Panc1 (cell line): ENCODE measurements at regions not wholly inside any gene's neighbourhood (a gene's known extent, or its start where the extent isn't known, plus 50 kb on each side); places are given as distances from the start of the nearest gene placed in this dataset.

Experiments used
- ATAC-seq: fragments of 200-7000 bp; cut with Tn5 transposase; 2 replicates; pipeline ENCODE4 v1.9.1; 2020; ENCODE audit warnings: mild to moderate bottlenecking, moderate library complexity
- BruUV-seq: library from RNA; stranded (reverse); fragments of 400-500 nt; replicated peaks from 2 replicates; lab custom pipeline; 2021; lab: Mats Ljungman, UMichigan
- CTCF ChIA-PET: fragments of 300-600 bp; sonication (Branson Sonifier 250); formaldehyde crosslinking; loops from one replicate; lab custom pipeline; 2022; ENCODE audit warnings: antibody characterized with exemption; lab: Charles Lee
- POLR2A ChIA-PET: fragments of 300-600 bp; sonication (Branson Sonifier 250); formaldehyde crosslinking; loops from one replicate; lab custom pipeline; 2022; ENCODE audit warnings: antibody characterized with exemption; lab: Charles Lee
- DNase-seq: peaks from one replicate; pipeline ENCODE4 v3.0.0-alpha.2; 2010; ENCODE audit warnings: low read depth, low spot score
- H3K27ac ChIP-seq: 2 replicates; pipeline ENCODE4 v1.5.1; 2011; ENCODE audit warnings: mild to moderate bottlenecking, low read length, inconsistent platforms
- H3K27me3 ChIP-seq: fragments of 200-500 bp; sonication (Bioruptor generic); 2 replicates; pipeline ENCODE4 v1.6.0; 2014; ENCODE audit warnings: low read length, inconsistent platforms; ENCODE audit not compliant: control insufficient read depth, insufficient read depth
- H3K36me3 ChIP-seq: fragments of 200-500 bp; sonication (Bioruptor generic); 2 replicates; pipeline ENCODE4 v1.5.1; 2014; ENCODE audit warnings: inconsistent platforms, mild to moderate bottlenecking, low read length, moderate library complexity; ENCODE audit not compliant: control insufficient read depth, insufficient read depth
- H3K4me1 ChIP-seq: 2 replicates; pipeline ENCODE4 v1.5.1; 2011; ENCODE audit warnings: inconsistent platforms, mild to moderate bottlenecking, low read length, moderate library complexity; ENCODE audit not compliant: control insufficient read depth, insufficient read depth
- H3K4me3 ChIP-seq, 2 experiments: 2 replicates each; pipeline ENCODE4 v1.5.1; 2011 to 2012; ENCODE audit warnings: low read depth in 2 of 2, low read length in 2 of 2, mild to moderate bottlenecking in 2 of 2, inconsistent platforms in 1 of 2, moderate library complexity in 1 of 2
- H3K9me3 ChIP-seq: fragments of 200-500 bp; sonication (Bioruptor generic); 2 replicates; pipeline ENCODE4 v1.5.1; 2014; ENCODE audit warnings: low read depth, mild to moderate bottlenecking, inconsistent platforms, low read length, moderate library complexity; ENCODE audit not compliant: control insufficient read depth, insufficient read depth
- POLR2AphosphoS5 ChIP-seq: IDR thresholded peaks from 2 replicates; pipeline ENCODE4 v1.6.1; 2012; ENCODE audit warnings: mild to moderate bottlenecking, low read depth, low read length, moderate library complexity
- SIN3A ChIP-seq: IDR thresholded peaks from 2 replicates; pipeline ENCODE4 v1.6.1; 2012; ENCODE audit warnings: low read depth, mild to moderate bottlenecking, low read length, moderate library complexity, borderline replicate concordance; ENCODE audit not compliant: insufficient read depth
- TCF7L2 ChIP-seq: IDR thresholded peaks from 2 replicates; pipeline ENCODE4 v1.6.1; 2011; ENCODE audit warnings: mild to moderate bottlenecking, low read depth, low read length, inconsistent platforms
- in situ Hi-C: cut with HindIII; loops from 2 replicates; pipeline ENCODE4 v1.10.0; 2016; ENCODE audit warnings: low sequenced_read_pairs, low pct_unique_long_range_greater_than_20kb
- intact Hi-C: fragments of 100-400 bp; cut with micrococcal nuclease; formaldehyde crosslinking; loops from one replicate; pipeline ENCODE4 v1.10.0; 2022; ENCODE audit not compliant: unreplicated experiment
- TF ChIP-seq, protein P1 (sequence below): fragments of 450-650 bp; IDR thresholded peaks from 2 replicates; pipeline ENCODE4 v1.5.1; 2017; ENCODE audit warnings: mild to moderate bottlenecking
- TF ChIP-seq, protein P2 (sequence below), 2 experiments: IDR thresholded peaks; 2 replicates each; pipeline ENCODE4 v1.6.1; 2011 to 2012; ENCODE audit warnings: low read depth in 2 of 2, control low read depth in 1 of 2, low read length in 1 of 2, mild to moderate bottlenecking in 1 of 2, moderate library complexity in 1 of 2; ENCODE audit not compliant: insufficient read depth in 1 of 2

DNA sequence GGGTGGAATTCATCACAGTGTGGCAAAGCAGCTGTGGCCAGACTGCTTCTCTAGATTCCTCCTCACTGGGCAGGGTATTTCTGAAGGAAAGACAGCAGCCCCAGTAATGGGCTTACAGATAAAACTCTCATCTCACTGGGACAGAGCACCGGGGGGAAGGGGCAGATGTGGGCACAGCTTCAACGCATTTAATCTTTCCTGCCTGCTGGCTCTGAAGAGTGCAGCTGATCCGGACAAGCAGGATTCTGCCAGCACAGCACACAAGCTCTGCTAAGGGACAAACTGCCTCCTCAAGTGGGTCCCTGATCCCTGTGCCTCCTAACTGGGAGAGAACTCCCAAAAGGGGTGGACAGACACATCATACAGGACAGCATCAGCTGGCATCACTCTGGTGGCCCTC lies 779.9 kb upstream of the CNTNAP5 start:
- ATAC-seq (no peak), DNase-seq (no peak)
- POLR2A ChIA-PET, result no interaction called here
- CTCF ChIA-PET, result no interaction called here
- BruUV-seq, result no TSS peak
- no peaks in the 10 kb centered on the region for H3K9me3 ChIP-seq
- TF ChIP-seq, protein P1, sequence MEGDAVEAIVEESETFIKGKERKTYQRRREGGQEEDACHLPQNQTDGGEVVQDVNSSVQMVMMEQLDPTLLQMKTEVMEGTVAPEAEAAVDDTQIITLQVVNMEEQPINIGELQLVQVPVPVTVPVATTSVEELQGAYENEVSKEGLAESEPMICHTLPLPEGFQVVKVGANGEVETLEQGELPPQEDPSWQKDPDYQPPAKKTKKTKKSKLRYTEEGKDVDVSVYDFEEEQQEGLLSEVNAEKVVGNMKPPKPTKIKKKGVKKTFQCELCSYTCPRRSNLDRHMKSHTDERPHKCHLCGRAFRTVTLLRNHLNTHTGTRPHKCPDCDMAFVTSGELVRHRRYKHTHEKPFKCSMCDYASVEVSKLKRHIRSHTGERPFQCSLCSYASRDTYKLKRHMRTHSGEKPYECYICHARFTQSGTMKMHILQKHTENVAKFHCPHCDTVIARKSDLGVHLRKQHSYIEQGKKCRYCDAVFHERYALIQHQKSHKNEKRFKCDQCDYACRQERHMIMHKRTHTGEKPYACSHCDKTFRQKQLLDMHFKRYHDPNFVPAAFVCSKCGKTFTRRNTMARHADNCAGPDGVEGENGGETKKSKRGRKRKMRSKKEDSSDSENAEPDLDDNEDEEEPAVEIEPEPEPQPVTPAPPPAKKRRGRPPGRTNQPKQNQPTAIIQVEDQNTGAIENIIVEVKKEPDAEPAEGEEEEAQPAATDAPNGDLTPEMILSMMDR, result no peak
- no peak for TF ChIP-seq SIN3A
- TF ChIP-seq, protein P2, sequence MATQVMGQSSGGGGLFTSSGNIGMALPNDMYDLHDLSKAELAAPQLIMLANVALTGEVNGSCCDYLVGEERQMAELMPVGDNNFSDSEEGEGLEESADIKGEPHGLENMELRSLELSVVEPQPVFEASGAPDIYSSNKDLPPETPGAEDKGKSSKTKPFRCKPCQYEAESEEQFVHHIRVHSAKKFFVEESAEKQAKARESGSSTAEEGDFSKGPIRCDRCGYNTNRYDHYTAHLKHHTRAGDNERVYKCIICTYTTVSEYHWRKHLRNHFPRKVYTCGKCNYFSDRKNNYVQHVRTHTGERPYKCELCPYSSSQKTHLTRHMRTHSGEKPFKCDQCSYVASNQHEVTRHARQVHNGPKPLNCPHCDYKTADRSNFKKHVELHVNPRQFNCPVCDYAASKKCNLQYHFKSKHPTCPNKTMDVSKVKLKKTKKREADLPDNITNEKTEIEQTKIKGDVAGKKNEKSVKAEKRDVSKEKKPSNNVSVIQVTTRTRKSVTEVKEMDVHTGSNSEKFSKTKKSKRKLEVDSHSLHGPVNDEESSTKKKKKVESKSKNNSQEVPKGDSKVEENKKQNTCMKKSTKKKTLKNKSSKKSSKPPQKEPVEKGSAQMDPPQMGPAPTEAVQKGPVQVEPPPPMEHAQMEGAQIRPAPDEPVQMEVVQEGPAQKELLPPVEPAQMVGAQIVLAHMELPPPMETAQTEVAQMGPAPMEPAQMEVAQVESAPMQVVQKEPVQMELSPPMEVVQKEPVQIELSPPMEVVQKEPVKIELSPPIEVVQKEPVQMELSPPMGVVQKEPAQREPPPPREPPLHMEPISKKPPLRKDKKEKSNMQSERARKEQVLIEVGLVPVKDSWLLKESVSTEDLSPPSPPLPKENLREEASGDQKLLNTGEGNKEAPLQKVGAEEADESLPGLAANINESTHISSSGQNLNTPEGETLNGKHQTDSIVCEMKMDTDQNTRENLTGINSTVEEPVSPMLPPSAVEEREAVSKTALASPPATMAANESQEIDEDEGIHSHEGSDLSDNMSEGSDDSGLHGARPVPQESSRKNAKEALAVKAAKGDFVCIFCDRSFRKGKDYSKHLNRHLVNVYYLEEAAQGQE (IDR thresholded peaks at IDR 0.05; ENCODE audit: insufficient read depth in 1 of 2, low read depth in 2 of 2, low read length in 1 of 2), result no peak
- TF ChIP-seq TCF7L2, result no peak
- TF ChIP-seq POLR2AphosphoS5, result no peak
- H3K27me3 ChIP-seq, result no peaks in the 10 kb centered on the region
- H3K4me3 ChIP-seq, result no peak overlapping the region
- no peak overlapping the region for H3K27ac ChIP-seq
- no peaks in the 10 kb centered on the region for H3K36me3 ChIP-seq
- in situ Hi-C loops (no loop called here), intact Hi-C loops (no loop called here)
- no peaks in the 10 kb centered on the region for H3K4me1 ChIP-seq

DNA sequence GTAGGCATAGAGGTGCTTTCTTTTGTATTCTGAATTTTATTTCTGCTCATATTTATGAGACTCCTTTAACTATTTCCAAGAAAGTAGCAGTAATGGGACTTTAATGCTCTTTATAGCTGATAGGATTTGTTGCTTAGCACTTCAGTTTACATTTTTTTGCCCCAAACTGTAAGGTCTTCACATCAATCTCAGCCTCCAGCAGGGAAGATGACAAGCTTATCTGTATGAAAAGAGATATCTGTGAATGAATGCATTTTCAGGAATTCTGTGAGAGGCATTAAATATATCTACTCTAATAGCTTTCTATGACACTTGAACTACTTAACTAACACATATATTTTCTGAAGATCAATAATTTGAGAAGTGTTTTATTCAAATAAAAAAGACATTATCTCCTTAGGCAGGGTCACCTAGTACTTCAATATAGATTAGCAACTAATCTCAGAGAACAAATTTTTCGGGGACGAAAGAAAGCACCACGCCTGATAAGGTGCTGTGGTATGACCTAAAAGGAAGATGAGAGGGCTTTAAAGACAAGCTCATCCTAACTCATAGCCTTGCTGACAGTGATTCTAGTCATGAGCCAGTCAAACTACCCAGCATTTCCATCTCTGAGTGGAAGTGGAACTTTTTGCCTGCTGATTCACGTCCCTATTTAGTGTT lies 766.1 kb upstream of the CNTNAP5 start:
- intact Hi-C loops, result no loop called here
- Histone ChIP-seq H3K36me3 (no peaks in the 10 kb centered on the region), H3K27me3 (no peaks in the 10 kb centered on the region), H3K4me3 (no peak overlapping the region), H3K27ac (no peak overlapping the region), H3K9me3 (no peaks in the 10 kb centered on the region), H3K4me1 (no peaks in the 10 kb centered on the region)
- in situ Hi-C loops, result no loop called here
- DNase-seq (no peak), ATAC-seq (no peak)
- CTCF ChIA-PET, result interaction anchor here (0.6 kb wide), 1 partner anchor 505 kb away, joined by 4 read pairs; no protein-coding TSS in a partner anchor
- POLR2A ChIA-PET, result no interaction called here
- TF ChIP-seq SIN3A, result no peak
- TF ChIP-seq TCF7L2, result no peak
- TF ChIP-seq, protein P2 (IDR thresholded peaks at IDR 0.05; ENCODE audit: insufficient read depth in 1 of 2, low read depth in 2 of 2, low read length in 1 of 2), result no peak
- TF ChIP-seq, protein P1, result no peak
- TF ChIP-seq POLR2AphosphoS5, result no peak
- no TSS peak for BruUV-seq
